SK-N-SH (cell line): ENCODE measurements at regions not wholly inside any gene's neighbourhood (a gene's known extent, or its start where the extent isn't known, plus 50 kb on each side); places are given as distances from the start of the nearest gene placed in this dataset.

Experiments
- CTCF ChIA-PET: fragments of 300-600, 350-600 bp; formaldehyde crosslinking; extraction: SDS; loops from one replicate; lab custom pipeline; 2021; lab: Yijun Ruan, JAX
- POLR2A ChIA-PET: fragments of 350-600 bp; sonication (Branson Sonifier 250); formaldehyde crosslinking; extraction: SDS; loops from one replicate; lab custom pipeline; 2020; ENCODE audit warnings: antibody characterized with exemption, inconsistent platforms; lab: Yijun Ruan, JAX
- DNase-seq: peaks from one replicate; pipeline ENCODE4 v3.0.0; 2012
- H2AFZ ChIP-seq: fragments of 200-600 bp; sonication (generic); 2 replicates; pipeline ENCODE4 v1.8.1; 2016; ENCODE audit warnings: antibody characterized with exemption, mild to moderate bottlenecking, low read depth
- H3F3A ChIP-seq: fragments of 200-600 bp; sonication (generic); replicated peaks from 2 replicates; pipeline ENCODE3; 2016; ENCODE audit warnings: antibody characterized with exemption, mild to moderate bottlenecking; ENCODE audit not compliant: insufficient read depth
- H3K27ac ChIP-seq, 2 experiments: fragments of 200-500 bp in 1 of 2; fragments of 200-600 bp in 1 of 2; sonication (Bioruptor generic) in 1 of 2; sonication (generic), shearing (Covaris generic) in 1 of 2; 2 replicates each; pipeline versions ENCODE4 v1.5.1 to v1.6.1; 2014 to 2016; ENCODE audit warnings: low read depth in 2 of 2, inconsistent platforms in 1 of 2, low read length in 1 of 2, mild to moderate bottlenecking in 1 of 2, mixed read lengths in 1 of 2
- H3K27me3 ChIP-seq: fragments of 200-600 bp; sonication (generic), shearing (Covaris generic); 2 replicates; pipeline ENCODE4 v1.6.1; 2016; ENCODE audit warnings: mixed run types; ENCODE audit not compliant: insufficient read depth
- H3K36me3 ChIP-seq, 2 experiments: fragments of 200-500 bp in 1 of 2; fragments of 200-600 bp in 1 of 2; sonication (Bioruptor generic) in 1 of 2; sonication (generic) in 1 of 2; replicated peaks in 1 of 2; 2 replicates each; pipeline versions ENCODE3 to v1.5.1; 2014 to 2016; ENCODE audit warnings: low read length in 1 of 2, mild to moderate bottlenecking in 1 of 2; ENCODE audit not compliant: insufficient read depth in 2 of 2, control insufficient read depth in 1 of 2
- H3K4me1 ChIP-seq, 2 experiments: fragments of 200-500 bp in 1 of 2; fragments of 200-600 bp in 1 of 2; sonication (Bioruptor generic) in 1 of 2; sonication (generic), shearing (Covaris generic) in 1 of 2; 2 replicates each; pipeline versions ENCODE4 v1.5.1 to v1.6.1; 2014 to 2016; ENCODE audit warnings: low read depth in 1 of 2, low read length in 1 of 2, mixed run types in 1 of 2; ENCODE audit not compliant: insufficient read depth in 2 of 2, control insufficient read depth in 1 of 2
- H3K4me2 ChIP-seq: fragments of 200-600 bp; sonication (generic), shearing (Covaris generic); 2 replicates; pipeline ENCODE4 v1.6.1; 2017; ENCODE audit warnings: mixed run types
- H3K4me3 ChIP-seq, 2 experiments: fragments of 200-500 bp in 1 of 2; fragments of 200-600 bp in 1 of 2; sonication (Bioruptor generic) in 1 of 2; sonication (generic), shearing (Covaris generic) in 1 of 2; 2 replicates each; pipeline versions ENCODE4 v1.5.1 to v1.8.1; 2014 to 2016; ENCODE audit warnings: low read depth in 2 of 2, inconsistent platforms in 1 of 2, low read length in 1 of 2, mild to moderate bottlenecking in 1 of 2, mixed read lengths in 1 of 2, moderate library complexity in 1 of 2
- H3K79me2 ChIP-seq: fragments of 200-600 bp; sonication (generic); 2 replicates; pipeline ENCODE4 v1.8.1; 2017; ENCODE audit warnings: mild to moderate bottlenecking; ENCODE audit not compliant: insufficient read depth
- H3K9ac ChIP-seq: fragments of 200-600 bp; sonication (generic); 2 replicates; pipeline ENCODE4 v1.6.1; 2017; ENCODE audit warnings: mixed run types
- H3K9me2 ChIP-seq: fragments of 200-600 bp; sonication (generic); 2 replicates; pipeline ENCODE4 v1.6.1; 2017; ENCODE audit warnings: mixed run types
- H3K9me3 ChIP-seq: fragments of 200-600 bp; sonication (generic); 2 replicates; pipeline ENCODE4 v1.6.1; 2017; ENCODE audit warnings: mixed run types, mild to moderate bottlenecking, moderate library complexity
- H4K20me1 ChIP-seq: fragments of 200-600 bp; sonication (generic); 2 replicates; pipeline ENCODE4 v1.6.1; 2017; ENCODE audit warnings: mild to moderate bottlenecking, mixed run types; ENCODE audit not compliant: insufficient read depth
- EP300 ChIP-seq, 2 experiments: IDR thresholded peaks; 2 replicates each; pipeline versions ENCODE4 v1.4.0 to v1.6.1; 2012; ENCODE audit warnings: borderline replicate concordance in 1 of 2, low read depth in 1 of 2, low read length in 1 of 2
- EZH2phosphoT487 ChIP-seq: fragments of 200-600 bp; sonication (generic); IDR thresholded peaks from 2 replicates; pipeline ENCODE4 v1.6.1; 2017; ENCODE audit warnings: low read depth, mixed run types, mild to moderate bottlenecking, antibody characterized with exemption, moderate library complexity, borderline replicate concordance
- FOSL2 ChIP-seq: IDR thresholded peaks from 2 replicates; pipeline ENCODE4 v1.4.0; 2012; ENCODE audit warnings: low read depth, mild to moderate bottlenecking, moderate library complexity, borderline replicate concordance
- FOXM1 ChIP-seq: IDR thresholded peaks from 2 replicates; pipeline ENCODE4 v1.4.0; 2012; ENCODE audit warnings: low read depth, mild to moderate bottlenecking
- GATA2 ChIP-seq: sonication (generic); formaldehyde crosslinking; IDR thresholded peaks from 2 replicates; pipeline ENCODE4 v1.5.0; 2020; ENCODE audit warnings: mild to moderate bottlenecking, missing genetic modification reagents
- JUND ChIP-seq: IDR thresholded peaks from 2 replicates; pipeline ENCODE4 v1.4.0; 2012
- MEF2A ChIP-seq: IDR thresholded peaks from 2 replicates; pipeline ENCODE4 v1.4.0; 2012; ENCODE audit warnings: low read depth, borderline replicate concordance
- MXI1 ChIP-seq: IDR thresholded peaks from 2 replicates; pipeline ENCODE4 v1.6.1; 2012; ENCODE audit warnings: mild to moderate bottlenecking, low read depth, low read length, improper control_type of control experiment
- NFIC ChIP-seq: IDR thresholded peaks from 2 replicates; pipeline ENCODE4 v1.4.0; 2012; ENCODE audit warnings: borderline replicate concordance
- RCOR1 ChIP-seq: fragments of 150-350 bp; IDR thresholded peaks from 2 replicates; pipeline ENCODE4 v1.6.1; 2017; ENCODE audit warnings: antibody characterized with exemption, low read length
- RFX5 ChIP-seq: IDR thresholded peaks from 2 replicates; pipeline ENCODE4 v1.6.1; 2012; ENCODE audit warnings: mild to moderate bottlenecking, improper control_type of control experiment, low read length
- RXRA ChIP-seq: IDR thresholded peaks from 2 replicates; pipeline ENCODE4 v1.4.0; 2012; ENCODE audit warnings: low read depth, mild to moderate bottlenecking, borderline replicate concordance
- SIN3A ChIP-seq: IDR thresholded peaks from 2 replicates; pipeline ENCODE4 v1.6.1; 2012; ENCODE audit warnings: low read depth, mild to moderate bottlenecking, low read length, moderate library complexity, borderline replicate concordance
- YY1 ChIP-seq: IDR thresholded peaks from 2 replicates; pipeline ENCODE4 v1.4.0; 2012; ENCODE audit warnings: low read depth, mild to moderate bottlenecking
- WGBS: methylation state at CpG from one replicate; pipeline ENCODE4 v1.1.6; 2017; ENCODE audit warnings: low lambda C conversion rate; 5-methylcytosine and 5-hydroxymethylcytosine counted together
- TF ChIP-seq, protein P1 (sequence below): fragments of 200-600 bp; sonication (generic); IDR thresholded peaks from 2 replicates; pipeline ENCODE4 v1.6.1; 2017; ENCODE audit warnings: antibody characterized with exemption, mild to moderate bottlenecking, moderate library complexity
- TF ChIP-seq, protein P2 (sequence below): IDR thresholded peaks from 2 replicates; pipeline ENCODE4 v1.6.1; 2012; ENCODE audit warnings: mild to moderate bottlenecking, low read depth, low read length, moderate library complexity
- TF ChIP-seq, protein P3 (sequence below): IDR thresholded peaks from 2 replicates; pipeline ENCODE4 v1.4.0; 2012; ENCODE audit warnings: low read depth

DNA sequence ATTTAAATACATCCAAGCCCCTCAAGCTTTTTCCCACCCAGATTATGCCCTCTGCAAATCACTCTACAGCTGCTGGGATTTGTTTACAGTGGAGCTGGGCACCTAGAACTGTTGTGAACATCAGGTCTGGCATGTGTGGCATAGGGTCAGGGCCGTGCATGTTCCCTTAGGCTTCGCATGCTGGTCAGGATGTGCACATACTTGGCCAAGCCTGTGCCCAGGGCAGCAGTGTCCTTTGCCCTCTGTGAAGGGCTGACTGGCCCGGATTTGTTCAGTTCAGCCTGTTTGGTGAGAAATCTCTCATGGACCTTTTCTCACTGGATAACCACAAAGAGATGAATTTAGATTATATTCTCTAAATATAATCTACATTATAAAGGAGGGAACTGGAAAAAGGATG, 471.9 kb downstream of the TRIML1 start:
- Histone ChIP-seq H3K36me3 (no peaks in the 10 kb centered on the region), H2AFZ (no peak overlapping the region), H3K9ac (no peak overlapping the region), H3K9me3 (no peaks in the 10 kb centered on the region), H3K4me3 (no peak overlapping the region)
- CTCF ChIA-PET, result no interaction called here
- WGBS, result 50% methylated on average over 2 of the region's 3 CpGs
- TF ChIP-seq, protein P1, sequence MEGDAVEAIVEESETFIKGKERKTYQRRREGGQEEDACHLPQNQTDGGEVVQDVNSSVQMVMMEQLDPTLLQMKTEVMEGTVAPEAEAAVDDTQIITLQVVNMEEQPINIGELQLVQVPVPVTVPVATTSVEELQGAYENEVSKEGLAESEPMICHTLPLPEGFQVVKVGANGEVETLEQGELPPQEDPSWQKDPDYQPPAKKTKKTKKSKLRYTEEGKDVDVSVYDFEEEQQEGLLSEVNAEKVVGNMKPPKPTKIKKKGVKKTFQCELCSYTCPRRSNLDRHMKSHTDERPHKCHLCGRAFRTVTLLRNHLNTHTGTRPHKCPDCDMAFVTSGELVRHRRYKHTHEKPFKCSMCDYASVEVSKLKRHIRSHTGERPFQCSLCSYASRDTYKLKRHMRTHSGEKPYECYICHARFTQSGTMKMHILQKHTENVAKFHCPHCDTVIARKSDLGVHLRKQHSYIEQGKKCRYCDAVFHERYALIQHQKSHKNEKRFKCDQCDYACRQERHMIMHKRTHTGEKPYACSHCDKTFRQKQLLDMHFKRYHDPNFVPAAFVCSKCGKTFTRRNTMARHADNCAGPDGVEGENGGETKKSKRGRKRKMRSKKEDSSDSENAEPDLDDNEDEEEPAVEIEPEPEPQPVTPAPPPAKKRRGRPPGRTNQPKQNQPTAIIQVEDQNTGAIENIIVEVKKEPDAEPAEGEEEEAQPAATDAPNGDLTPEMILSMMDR, result no peak
- no peak for TF ChIP-seq GATA2
- TF ChIP-seq MEF2A, result no peak
- TF ChIP-seq, all 33 proteins: peak for 0
- Histone ChIP-seq H4K20me1 (no peaks in the 10 kb centered on the region), H3F3A (no peaks in the 10 kb centered on the region), H3K79me2 (no peaks in the 10 kb centered on the region), H3K9me2 (no peaks in the 10 kb centered on the region), H3K4me2 (no peak overlapping the region), H3K27ac (no peak overlapping the region), H3K27me3 (no peaks in the 10 kb centered on the region), H3K4me1 (no peaks in the 10 kb centered on the region)
- no peak for DNase-seq
- POLR2A ChIA-PET, result no interaction called here

DNA sequence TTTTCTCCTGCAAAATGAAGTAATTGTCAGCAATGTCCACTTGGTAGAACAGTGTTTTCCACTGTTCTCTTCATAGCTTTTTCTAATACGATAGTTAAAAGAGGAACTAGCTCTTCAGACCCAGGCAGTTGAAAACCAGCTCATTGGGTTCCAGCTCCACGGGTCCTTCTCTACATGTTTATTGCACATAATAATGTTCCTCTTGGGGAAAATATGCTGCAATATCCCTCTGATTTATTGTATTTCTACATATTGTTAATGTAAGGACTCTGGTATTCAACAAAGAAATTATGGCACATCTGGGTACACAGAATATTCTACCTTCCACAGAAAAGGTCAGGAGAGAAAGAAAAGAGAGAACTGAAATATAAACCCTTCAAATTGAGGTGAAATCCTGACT, 473.4 kb downstream of the TRIML1 start:
- H2AFZ ChIP-seq, result no peak overlapping the region
- H3K4me1 ChIP-seq, result no peaks in the 10 kb centered on the region
- no peaks in the 10 kb centered on the region for H3K27me3 ChIP-seq
- no peaks in the 10 kb centered on the region for H3K36me3 ChIP-seq
- 61% methylated on average over 2 of the region's 2 CpGs for WGBS
- TF ChIP-seq SIN3A (no peak), RXRA (no peak), YY1 (no peak), JUND (no peak), RFX5 (no peak), EP300 (IDR thresholded peaks at IDR 0.05; ENCODE audit: borderline replicate concordance in 1 of 2, low read depth in 1 of 2, low read length in 1 of 2) (no peak), FOSL2 (no peak), EZH2phosphoT487 (no peak), NFIC (no peak), MXI1 (no peak), RCOR1 (no peak), FOXM1 (no peak)
- TF ChIP-seq, protein P2, sequence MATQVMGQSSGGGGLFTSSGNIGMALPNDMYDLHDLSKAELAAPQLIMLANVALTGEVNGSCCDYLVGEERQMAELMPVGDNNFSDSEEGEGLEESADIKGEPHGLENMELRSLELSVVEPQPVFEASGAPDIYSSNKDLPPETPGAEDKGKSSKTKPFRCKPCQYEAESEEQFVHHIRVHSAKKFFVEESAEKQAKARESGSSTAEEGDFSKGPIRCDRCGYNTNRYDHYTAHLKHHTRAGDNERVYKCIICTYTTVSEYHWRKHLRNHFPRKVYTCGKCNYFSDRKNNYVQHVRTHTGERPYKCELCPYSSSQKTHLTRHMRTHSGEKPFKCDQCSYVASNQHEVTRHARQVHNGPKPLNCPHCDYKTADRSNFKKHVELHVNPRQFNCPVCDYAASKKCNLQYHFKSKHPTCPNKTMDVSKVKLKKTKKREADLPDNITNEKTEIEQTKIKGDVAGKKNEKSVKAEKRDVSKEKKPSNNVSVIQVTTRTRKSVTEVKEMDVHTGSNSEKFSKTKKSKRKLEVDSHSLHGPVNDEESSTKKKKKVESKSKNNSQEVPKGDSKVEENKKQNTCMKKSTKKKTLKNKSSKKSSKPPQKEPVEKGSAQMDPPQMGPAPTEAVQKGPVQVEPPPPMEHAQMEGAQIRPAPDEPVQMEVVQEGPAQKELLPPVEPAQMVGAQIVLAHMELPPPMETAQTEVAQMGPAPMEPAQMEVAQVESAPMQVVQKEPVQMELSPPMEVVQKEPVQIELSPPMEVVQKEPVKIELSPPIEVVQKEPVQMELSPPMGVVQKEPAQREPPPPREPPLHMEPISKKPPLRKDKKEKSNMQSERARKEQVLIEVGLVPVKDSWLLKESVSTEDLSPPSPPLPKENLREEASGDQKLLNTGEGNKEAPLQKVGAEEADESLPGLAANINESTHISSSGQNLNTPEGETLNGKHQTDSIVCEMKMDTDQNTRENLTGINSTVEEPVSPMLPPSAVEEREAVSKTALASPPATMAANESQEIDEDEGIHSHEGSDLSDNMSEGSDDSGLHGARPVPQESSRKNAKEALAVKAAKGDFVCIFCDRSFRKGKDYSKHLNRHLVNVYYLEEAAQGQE, result no peak
- TF ChIP-seq, protein P3, sequence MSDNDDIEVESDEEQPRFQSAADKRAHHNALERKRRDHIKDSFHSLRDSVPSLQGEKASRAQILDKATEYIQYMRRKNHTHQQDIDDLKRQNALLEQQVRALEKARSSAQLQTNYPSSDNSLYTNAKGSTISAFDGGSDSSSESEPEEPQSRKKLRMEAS, result no peak
- H3F3A ChIP-seq, result no peaks in the 10 kb centered on the region
- no peaks in the 10 kb centered on the region for H3K9me2 ChIP-seq
- ChIA-PET POLR2A (no interaction called here), CTCF (no interaction called here)
- no peak overlapping the region for H3K9ac ChIP-seq
- H3K4me2 ChIP-seq, result no peak overlapping the region
- no peaks in the 10 kb centered on the region for H4K20me1 ChIP-seq
- no peak for DNase-seq
- no peaks in the 10 kb centered on the region for H3K9me3 ChIP-seq
- H3K4me3 ChIP-seq, result no peak overlapping the region
- H3K27ac ChIP-seq, result no peak overlapping the region
- H3K79me2 ChIP-seq, result no peaks in the 10 kb centered on the region
